ENCODE measurements at regions not wholly inside any gene's neighbourhood (a gene's known extent, or its start where the extent isn't known, plus 50 kb on each side); places are given as distances from the start of the nearest gene placed in this dataset.

DNA sequence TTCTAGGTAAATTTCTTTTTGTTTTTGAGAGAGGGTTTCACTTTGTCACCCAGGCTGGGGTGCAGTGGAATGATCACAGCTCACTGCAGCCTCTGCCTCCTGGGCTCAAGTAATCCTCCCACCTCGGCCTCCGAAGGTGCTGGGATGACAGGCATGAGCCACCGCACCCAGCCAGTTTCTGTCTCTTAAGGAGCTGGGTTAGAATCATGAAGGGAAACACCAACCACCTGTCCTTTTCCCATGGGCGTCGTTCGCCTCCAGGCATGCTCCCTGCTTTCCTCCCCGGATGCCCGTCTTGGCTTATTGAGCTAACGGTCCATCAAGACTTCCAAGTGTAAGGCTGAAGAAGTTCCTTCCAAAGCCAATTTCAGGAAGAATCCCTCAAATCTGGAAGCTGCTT, 85.9 kb downstream of the SOX1 start:
- peaks cover 3% of the 10 kb centered on the region in 2 experiments for H3K4me1 ChIP-seq (ENCODE audit: control insufficient read depth in 1 of 2, insufficient read depth in 2 of 2, low read length in 2 of 2)
- no peaks in the 10 kb centered on the region for H3K36me3 ChIP-seq (ENCODE audit: control insufficient read depth in 1 of 2, insufficient read depth in 2 of 2, low read length in 2 of 2)
- H3K79me2 ChIP-seq (ENCODE audit: control insufficient read depth, insufficient read depth, low read length, poor library complexity) = no peaks in the 10 kb centered on the region
- no peak for DNase-seq
- H3K4me2 ChIP-seq (ENCODE audit: low read length) = no peak overlapping the region
- no peak overlapping the region for H4K91ac ChIP-seq (ENCODE audit: low read depth, low read length)
- no peak overlapping the region for H3K23ac ChIP-seq (ENCODE audit: low read length)
- H3K27ac ChIP-seq (ENCODE audit: low read depth, low read length) = no peak overlapping the region
- H4K12ac ChIP-seq (ENCODE audit: low read depth, low read length) = no peak overlapping the region
- H3K9ac ChIP-seq (ENCODE audit: low read length) = no peak overlapping the region
- H2BK5ac ChIP-seq (ENCODE audit: low read depth, low read length, poor library complexity) = no peak overlapping the region
- no peak overlapping the region for H3K4me3 ChIP-seq (ENCODE audit: low read depth, low read length)
- H3K79me1 ChIP-seq (ENCODE audit: low read length) = no peaks in the 10 kb centered on the region
- no peak overlapping the region for H3K14ac ChIP-seq (ENCODE audit: low read length)
- H2AFZ ChIP-seq (ENCODE audit: insufficient read depth, low read length, poor library complexity) = no peak overlapping the region
- H3K9me3 ChIP-seq (ENCODE audit: insufficient read depth, low read depth, low read length) = peaks cover 4% of the 10 kb centered on the region
- H3K4ac ChIP-seq (ENCODE audit: low read depth, low read length) = no peak overlapping the region
- H2AK5ac ChIP-seq (ENCODE audit: low read length) = no peak overlapping the region
- H2BK120ac ChIP-seq (ENCODE audit: insufficient read depth, low read length, poor library complexity) = no peak overlapping the region
- H3K18ac ChIP-seq (ENCODE audit: low read length) = no peak overlapping the region
- WGBS (ENCODE audit: extremely low coverage, insufficient coverage, insufficient read length) = no CpG with 5 or more reads among the region's 9 CpGs
- no peak overlapping the region for H4K8ac ChIP-seq (ENCODE audit: low read depth, low read length)
- H2BK12ac ChIP-seq (ENCODE audit: low read length) = no peak overlapping the region
- H3K27me3 ChIP-seq (ENCODE audit: insufficient read depth, low read length) = no peaks in the 10 kb centered on the region

DNA sequence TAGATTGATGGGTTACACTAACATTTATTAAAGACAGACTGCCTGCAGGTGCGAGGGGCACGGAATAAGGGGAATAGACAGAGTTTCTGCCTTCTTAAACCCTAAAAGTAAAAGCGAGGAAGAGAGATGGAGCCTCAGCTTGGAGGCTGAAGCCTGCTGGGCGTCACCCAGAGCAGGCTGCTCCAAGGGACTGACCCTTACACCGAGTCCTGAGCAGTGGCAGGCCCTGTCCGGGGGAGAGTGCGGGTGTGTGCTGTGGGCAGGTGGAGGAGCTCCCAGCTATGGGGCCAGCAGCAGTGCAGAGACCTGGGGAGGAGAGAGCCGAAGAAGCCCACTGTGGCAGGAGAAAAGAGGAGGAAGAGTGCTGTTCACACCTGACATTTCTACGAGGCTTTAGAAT, 86.4 kb downstream of the SOX1 start:
- no peak overlapping the region for H3K4me2 ChIP-seq (ENCODE audit: low read length)
- no peak for DNase-seq
- H3K23ac ChIP-seq (ENCODE audit: low read length) = no peak overlapping the region
- no peak overlapping the region for H4K91ac ChIP-seq (ENCODE audit: low read depth, low read length)
- H2BK12ac ChIP-seq (ENCODE audit: low read length) = no peak overlapping the region
- H4K12ac ChIP-seq (ENCODE audit: low read depth, low read length) = no peak overlapping the region
- H3K79me1 ChIP-seq (ENCODE audit: low read length) = no peaks in the 10 kb centered on the region
- no peak overlapping the region for H2AK5ac ChIP-seq (ENCODE audit: low read length)
- no peak overlapping the region for H3K4me3 ChIP-seq (ENCODE audit: low read depth, low read length)
- H3K14ac ChIP-seq (ENCODE audit: low read length) = no peak overlapping the region
- WGBS (ENCODE audit: extremely low coverage, insufficient coverage, insufficient read length) = no CpG with 5 or more reads among the region's 9 CpGs
- no peak overlapping the region for H4K8ac ChIP-seq (ENCODE audit: low read depth, low read length)
- no peak overlapping the region for H2BK5ac ChIP-seq (ENCODE audit: low read depth, low read length, poor library complexity)
- no peak overlapping the region for H3K4ac ChIP-seq (ENCODE audit: low read depth, low read length)
- H3K4me1 ChIP-seq (ENCODE audit: control insufficient read depth in 1 of 2, insufficient read depth in 2 of 2, low read length in 2 of 2) = peaks cover 3% of the 10 kb centered on the region in 2 experiments
- no peak overlapping the region for H2AFZ ChIP-seq (ENCODE audit: insufficient read depth, low read length, poor library complexity)
- no peaks in the 10 kb centered on the region for H3K79me2 ChIP-seq (ENCODE audit: control insufficient read depth, insufficient read depth, low read length, poor library complexity)
- H3K9ac ChIP-seq (ENCODE audit: low read length) = no peak overlapping the region
- peaks cover 4% of the 10 kb centered on the region for H3K9me3 ChIP-seq (ENCODE audit: insufficient read depth, low read depth, low read length)
- H3K36me3 ChIP-seq (ENCODE audit: control insufficient read depth in 1 of 2, insufficient read depth in 2 of 2, low read length in 2 of 2) = no peaks in the 10 kb centered on the region
- H3K18ac ChIP-seq (ENCODE audit: low read length) = no peak overlapping the region
- H2BK120ac ChIP-seq (ENCODE audit: insufficient read depth, low read length, poor library complexity) = no peak overlapping the region
- no peaks in the 10 kb centered on the region for H3K27me3 ChIP-seq (ENCODE audit: insufficient read depth, low read length)
- no peak overlapping the region for H3K27ac ChIP-seq (ENCODE audit: low read depth, low read length)

DNA sequence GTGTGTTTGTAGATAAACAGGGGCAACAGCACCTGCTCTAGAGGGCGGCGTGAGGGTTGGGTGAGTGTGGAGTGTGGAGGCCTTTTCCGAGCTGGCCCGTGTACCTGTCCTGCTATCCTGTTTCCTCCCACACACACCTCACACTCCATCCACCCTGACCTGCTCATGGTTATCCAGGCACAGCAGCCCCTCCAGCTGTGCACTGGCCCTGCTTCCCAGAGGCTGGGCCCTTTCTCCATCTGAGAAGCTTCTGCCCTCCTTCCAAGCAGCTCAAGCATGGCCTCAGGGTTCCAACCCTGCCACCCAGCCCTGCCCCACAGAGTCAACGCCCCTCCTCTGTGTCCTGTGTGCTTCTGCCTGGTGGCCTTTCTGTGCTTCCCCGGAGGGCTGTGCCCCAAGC, 86.9 kb downstream of the SOX1 start:
- H3K4ac ChIP-seq (ENCODE audit: low read depth, low read length) = no peak overlapping the region
- no peaks in the 10 kb centered on the region for H3K79me1 ChIP-seq (ENCODE audit: low read length)
- no peak overlapping the region for H4K91ac ChIP-seq (ENCODE audit: low read depth, low read length)
- no peak overlapping the region for H3K9ac ChIP-seq (ENCODE audit: low read length)
- H4K12ac ChIP-seq (ENCODE audit: low read depth, low read length) = no peak overlapping the region
- H3K18ac ChIP-seq (ENCODE audit: low read length) = no peak overlapping the region
- no peak overlapping the region for H3K14ac ChIP-seq (ENCODE audit: low read length)
- no peak overlapping the region for H3K27ac ChIP-seq (ENCODE audit: low read depth, low read length)
- no peaks in the 10 kb centered on the region for H3K36me3 ChIP-seq (ENCODE audit: control insufficient read depth in 1 of 2, insufficient read depth in 2 of 2, low read length in 2 of 2)
- no peak overlapping the region for H2BK120ac ChIP-seq (ENCODE audit: insufficient read depth, low read length, poor library complexity)
- no peak overlapping the region for H2BK5ac ChIP-seq (ENCODE audit: low read depth, low read length, poor library complexity)
- H2AFZ ChIP-seq (ENCODE audit: insufficient read depth, low read length, poor library complexity) = no peak overlapping the region
- no peak overlapping the region for H2BK12ac ChIP-seq (ENCODE audit: low read length)
- no peak overlapping the region for H3K4me3 ChIP-seq (ENCODE audit: low read depth, low read length)
- peaks cover 3% of the 10 kb centered on the region in 2 experiments for H3K4me1 ChIP-seq (ENCODE audit: control insufficient read depth in 1 of 2, insufficient read depth in 2 of 2, low read length in 2 of 2)
- DNase-seq = no peak
- no CpG with 5 or more reads among the region's 6 CpGs for WGBS (ENCODE audit: extremely low coverage, insufficient coverage, insufficient read length)
- no peak overlapping the region for H2AK5ac ChIP-seq (ENCODE audit: low read length)
- H3K79me2 ChIP-seq (ENCODE audit: control insufficient read depth, insufficient read depth, low read length, poor library complexity) = no peaks in the 10 kb centered on the region
- H3K27me3 ChIP-seq (ENCODE audit: insufficient read depth, low read length) = no peaks in the 10 kb centered on the region
- no peak overlapping the region for H3K4me2 ChIP-seq (ENCODE audit: low read length)
- H3K9me3 ChIP-seq (ENCODE audit: insufficient read depth, low read depth, low read length) = peaks cover 2% of the 10 kb centered on the region
- no peak overlapping the region for H3K23ac ChIP-seq (ENCODE audit: low read length)
- no peak overlapping the region for H4K8ac ChIP-seq (ENCODE audit: low read depth, low read length)

DNA sequence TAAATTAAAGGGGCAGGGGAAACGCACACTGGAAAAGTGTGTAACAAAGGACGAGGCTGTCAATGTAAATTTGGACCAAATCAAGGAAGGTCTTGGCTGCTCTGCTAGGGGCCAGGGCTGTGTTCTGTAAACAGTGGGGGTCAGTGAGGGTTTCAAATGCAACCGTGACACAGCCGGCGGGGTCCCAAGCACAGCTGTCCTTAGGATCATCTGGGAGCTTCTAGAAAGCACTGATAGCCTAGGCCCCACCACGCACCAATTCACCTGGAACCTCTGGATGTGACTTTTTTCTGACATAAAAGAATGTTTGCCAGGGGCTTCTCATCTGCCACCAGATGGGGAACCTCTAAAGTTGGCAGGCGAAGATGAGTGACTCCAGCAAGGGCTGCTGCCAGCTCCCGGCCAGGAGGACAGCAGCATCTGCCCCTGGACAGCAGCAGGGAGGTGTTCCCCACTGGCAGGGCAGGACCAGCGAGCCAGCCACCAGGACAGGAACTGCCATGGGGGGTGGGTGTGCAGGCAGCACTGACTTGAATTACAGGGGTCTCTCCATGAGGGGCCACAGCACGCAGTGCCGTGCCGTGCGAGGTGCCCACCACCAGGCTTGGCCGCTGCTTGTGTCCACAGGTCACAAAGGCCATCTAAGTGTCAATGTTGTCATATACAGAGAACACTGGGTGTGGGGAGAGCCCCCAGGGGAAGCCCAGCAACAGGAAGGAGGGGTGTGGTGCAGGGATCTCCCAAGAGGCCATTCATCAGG, 87.5 kb downstream of the SOX1 start:
- Histone ChIP-seq H3K4me1 (ENCODE audit: control insufficient read depth in 1 of 2, insufficient read depth in 2 of 2, low read length in 2 of 2) (peaks cover 3% of the 10 kb centered on the region in 2 experiments), H3K14ac (ENCODE audit: low read length) (no peak overlapping the region), H3K27me3 (ENCODE audit: insufficient read depth, low read length) (no peaks in the 10 kb centered on the region), H4K8ac (ENCODE audit: low read depth, low read length) (no peak overlapping the region), H3K23ac (ENCODE audit: low read length) (no peak overlapping the region), H3K27ac (ENCODE audit: low read depth, low read length) (no peak overlapping the region), H3K4me2 (ENCODE audit: low read length) (no peak overlapping the region), H2BK120ac (ENCODE audit: insufficient read depth, low read length, poor library complexity) (no peak overlapping the region), H3K18ac (ENCODE audit: low read length) (no peak overlapping the region), H3K9ac (ENCODE audit: low read length) (no peak overlapping the region), H3K9me3 (ENCODE audit: insufficient read depth, low read depth, low read length) (peaks cover 2% of the 10 kb centered on the region), H4K91ac (ENCODE audit: low read depth, low read length) (no peak overlapping the region), H2BK5ac (ENCODE audit: low read depth, low read length, poor library complexity) (no peak overlapping the region), H2AK5ac (ENCODE audit: low read length) (no peak overlapping the region), H3K4me3 (ENCODE audit: low read depth, low read length) (no peak overlapping the region), H2AFZ (ENCODE audit: insufficient read depth, low read length, poor library complexity) (no peak overlapping the region), H3K4ac (ENCODE audit: low read depth, low read length) (no peak overlapping the region), H2BK12ac (ENCODE audit: low read length) (no peak overlapping the region), H4K12ac (ENCODE audit: low read depth, low read length) (no peak overlapping the region), H3K36me3 (ENCODE audit: control insufficient read depth in 1 of 2, insufficient read depth in 2 of 2, low read length in 2 of 2) (no peaks in the 10 kb centered on the region), H3K79me2 (ENCODE audit: control insufficient read depth, insufficient read depth, low read length, poor library complexity) (no peaks in the 10 kb centered on the region), H3K79me1 (ENCODE audit: low read length) (no peaks in the 10 kb centered on the region)
- no CpG with 5 or more reads among the region's 14 CpGs for WGBS (ENCODE audit: extremely low coverage, insufficient coverage, insufficient read length)
- DNase-seq = no peak

All from trophoblast cell (in vitro differentiated cells and primary cell).